Bronchial epithelial cell (primary cell): ENCODE measurements at regions not wholly inside any gene's neighbourhood (a gene's known extent, or its start where the extent isn't known, plus 50 kb on each side); places are given as distances from the start of the nearest gene placed in this dataset.

Source experiments
- DNase-seq: peaks from one replicate; pipeline ENCODE4 v3.0.0-alpha.2; 2010; ENCODE audit warnings: low read depth
- FAIRE-seq: peaks from 2 replicates; lab custom pipeline; 2011; peaks lifted over from hg19 to GRCh38; lab: Jason Lieb, UNC
- H3K27me3 ChIP-seq: 2 replicates; pipeline ENCODE4 v1.5.1; 2011; ENCODE audit warnings: low read length; ENCODE audit not compliant: control insufficient read depth, insufficient read depth
- H3K36me3 ChIP-seq: 2 replicates; pipeline ENCODE4 v1.5.1; 2011; ENCODE audit warnings: low read length; ENCODE audit not compliant: control insufficient read depth, insufficient read depth
- H3K4me3 ChIP-seq: 2 replicates; pipeline ENCODE4 v1.5.1; 2011; ENCODE audit warnings: mild to moderate bottlenecking, low read depth, low read length, control low read depth
- TF ChIP-seq, protein P1 (sequence below): IDR thresholded peaks from 2 replicates; pipeline ENCODE4 v1.5.1; 2011; ENCODE audit warnings: mild to moderate bottlenecking, moderate library complexity, low read length, control low read depth, inconsistent platforms; ENCODE audit not compliant: insufficient read depth, severe bottlenecking

GRCh38 chr9:687994-688393, 153.5 kb upstream of the DMRT1 start:
- Histone ChIP-seq H3K36me3 (peaks cover 4% of the 10 kb centered on the region), H3K27me3 (no peaks in the 10 kb centered on the region), H3K4me3 (no peak overlapping the region)
- FAIRE-seq (no peak), DNase-seq (no peak)
- TF ChIP-seq, protein P1, sequence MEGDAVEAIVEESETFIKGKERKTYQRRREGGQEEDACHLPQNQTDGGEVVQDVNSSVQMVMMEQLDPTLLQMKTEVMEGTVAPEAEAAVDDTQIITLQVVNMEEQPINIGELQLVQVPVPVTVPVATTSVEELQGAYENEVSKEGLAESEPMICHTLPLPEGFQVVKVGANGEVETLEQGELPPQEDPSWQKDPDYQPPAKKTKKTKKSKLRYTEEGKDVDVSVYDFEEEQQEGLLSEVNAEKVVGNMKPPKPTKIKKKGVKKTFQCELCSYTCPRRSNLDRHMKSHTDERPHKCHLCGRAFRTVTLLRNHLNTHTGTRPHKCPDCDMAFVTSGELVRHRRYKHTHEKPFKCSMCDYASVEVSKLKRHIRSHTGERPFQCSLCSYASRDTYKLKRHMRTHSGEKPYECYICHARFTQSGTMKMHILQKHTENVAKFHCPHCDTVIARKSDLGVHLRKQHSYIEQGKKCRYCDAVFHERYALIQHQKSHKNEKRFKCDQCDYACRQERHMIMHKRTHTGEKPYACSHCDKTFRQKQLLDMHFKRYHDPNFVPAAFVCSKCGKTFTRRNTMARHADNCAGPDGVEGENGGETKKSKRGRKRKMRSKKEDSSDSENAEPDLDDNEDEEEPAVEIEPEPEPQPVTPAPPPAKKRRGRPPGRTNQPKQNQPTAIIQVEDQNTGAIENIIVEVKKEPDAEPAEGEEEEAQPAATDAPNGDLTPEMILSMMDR, result no peak

DNA sequence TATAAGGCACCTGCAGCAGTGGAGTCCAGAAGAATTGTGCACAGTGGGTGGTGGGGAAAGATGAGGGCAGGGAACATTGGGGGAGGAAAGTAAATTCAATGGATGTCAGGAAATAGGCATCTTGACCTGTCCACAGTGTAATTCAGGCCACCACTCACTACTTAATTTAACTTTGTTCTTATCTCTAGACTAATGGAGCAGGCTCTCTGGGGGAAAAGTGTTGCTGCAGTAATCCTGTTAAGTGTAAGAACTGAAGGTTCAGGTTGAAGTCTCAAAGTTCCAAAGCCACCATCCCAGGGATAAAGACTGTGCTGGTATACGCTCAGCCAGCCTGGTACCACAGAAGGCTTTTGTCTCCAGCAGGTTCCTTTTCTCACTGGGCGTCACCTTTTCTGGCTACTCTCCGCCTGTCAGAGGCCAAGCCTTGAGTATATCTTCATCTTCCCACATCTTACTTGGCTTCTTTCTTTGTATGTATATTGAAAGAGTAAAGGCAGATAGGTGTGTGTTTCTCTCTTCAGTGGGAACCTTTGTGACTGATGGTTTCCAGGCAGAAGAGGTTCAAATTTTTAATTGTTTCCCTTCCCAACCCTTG, 150.9 kb upstream of the DMRT1 start:
- Histone ChIP-seq H3K27me3 (no peaks in the 10 kb centered on the region), H3K4me3 (no peak overlapping the region), H3K36me3 (peaks cover 4% of the 10 kb centered on the region)
- TF ChIP-seq, protein P1, result no peak
- FAIRE-seq (no peak), DNase-seq (no peak)

GRCh38 chr9:691825-692400, 149.6 kb upstream of the DMRT1 start:
- Histone ChIP-seq H3K36me3 (peaks cover 4% of the 10 kb centered on the region), H3K27me3 (no peaks in the 10 kb centered on the region), H3K4me3 (no peak overlapping the region)
- DNase-seq (no peak), FAIRE-seq (no peak)
- TF ChIP-seq, protein P1, result no peak

GRCh38 chr9:692636-693129, 148.8 kb upstream of the DMRT1 start:
- H3K4me3 ChIP-seq, result no peak overlapping the region
- no peak for FAIRE-seq
- no peaks in the 10 kb centered on the region for H3K27me3 ChIP-seq
- no peak for DNase-seq
- peaks cover 4% of the 10 kb centered on the region for H3K36me3 ChIP-seq
- TF ChIP-seq, protein P1, result no peak

DNA sequence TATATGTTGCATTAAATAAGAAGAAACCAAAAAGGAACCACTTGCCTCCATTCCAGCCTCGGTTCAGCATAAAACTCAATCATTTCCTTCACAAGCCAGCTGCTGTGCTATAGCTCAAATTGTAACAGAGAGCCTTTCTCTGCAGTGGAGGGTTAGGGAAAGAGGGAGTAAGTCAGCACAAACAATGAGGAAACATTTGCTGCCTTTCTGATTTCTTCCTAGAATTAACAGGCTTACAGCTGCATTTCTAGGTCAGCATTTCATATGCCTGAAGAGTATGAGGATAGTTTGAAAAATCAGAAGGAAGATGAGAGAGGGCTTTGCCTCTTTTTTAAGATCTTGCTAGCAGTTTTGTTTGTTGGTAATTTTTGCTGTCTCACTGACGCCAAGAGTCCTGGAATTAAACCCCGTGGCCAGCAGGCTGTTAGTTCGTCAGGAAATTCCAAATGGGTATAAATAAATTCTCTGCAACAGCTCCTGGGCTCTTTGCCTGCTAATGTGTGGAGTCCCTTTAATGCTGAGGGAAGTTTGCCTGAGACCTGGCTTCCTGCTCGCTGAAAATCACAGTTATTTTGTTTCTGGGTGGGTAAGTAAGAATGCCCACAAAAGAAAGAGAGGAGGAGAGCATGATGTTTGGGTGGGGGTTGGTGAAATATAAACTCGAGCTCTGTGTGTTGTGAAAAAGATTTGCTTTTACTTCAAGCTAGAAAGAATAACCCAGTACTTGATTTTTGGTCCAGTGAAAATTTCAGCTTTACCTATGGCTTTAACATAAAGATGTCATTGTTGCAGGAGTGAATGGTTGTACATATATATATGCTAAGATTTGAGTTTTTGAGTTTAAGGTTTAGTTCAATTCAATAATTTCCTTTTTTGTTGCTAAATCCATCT, 148.1 kb upstream of the DMRT1 start:
- Histone ChIP-seq H3K36me3 (peaks cover 4% of the 10 kb centered on the region), H3K27me3 (no peaks in the 10 kb centered on the region), H3K4me3 (no peak overlapping the region)
- DNase-seq (no peak), FAIRE-seq (no peak)
- TF ChIP-seq, protein P1, result no peak
